Right atrium auricular region (tissue), 2 donors: ENCODE measurements at regions not wholly inside any gene's neighbourhood (a gene's known extent, or its start where the extent isn't known, plus 50 kb on each side); places are given as distances from the start of the nearest gene placed in this dataset.

ENCODE experiments used
- DNase-seq: peaks from one replicate; pipeline ENCODE4 v3.0.0-alpha.2; 2019; ENCODE audit warnings: low spot score
- H3K27ac ChIP-seq, 2 donors: fragments of 200-600 bp; sonication (generic); 1 replicate in 1 of 2; 2 replicates in 1 of 2; pipeline ENCODE4 v1.5.1; 2016 to 2019
- H3K27me3 ChIP-seq, 2 donors: fragments of 200-600 bp; sonication (generic); one replicate each; pipeline versions ENCODE4 v1.5.1 to v1.6.0; 2017 to 2019
- H3K36me3 ChIP-seq: fragments of 200-600 bp; sonication (generic); one replicate; pipeline ENCODE4 v1.5.1; 2016
- H3K4me1 ChIP-seq, 2 donors: fragments of 200-600 bp; sonication (generic); one replicate each; pipeline versions ENCODE4 v1.5.1 to v1.6.0; 2017 to 2019
- H3K4me3 ChIP-seq, 2 donors: fragments of 200-600 bp; sonication (generic); 1 replicate in 1 of 2; 2 replicates in 1 of 2; pipeline ENCODE4 v1.5.1; 2017 to 2019; ENCODE audit warnings: mild to moderate bottlenecking in 1 of 2, moderate library complexity in 1 of 2
- H3K9me3 ChIP-seq, 2 donors: fragments of 200-600 bp; sonication (generic); one replicate each; pipeline ENCODE4 v1.5.1; 2019
- CTCF ChIP-seq, 2 donors: fragments of 200-600 bp; sonication (generic); IDR thresholded peaks; one replicate each; pipeline ENCODE4 v1.5.1; 2019; ENCODE audit warnings: antibody characterized with exemption in 2 of 2

- no peaks in the 10 kb centered on the region for H3K9me3 ChIP-seq
- H3K4me3 ChIP-seq = no peak overlapping the region
- no peaks in the 10 kb centered on the region for H3K36me3 ChIP-seq
- no peak for TF ChIP-seq CTCF (IDR thresholded peaks at IDR 0.05)
- DNase-seq = no peak
- H3K27me3 ChIP-seq = no peaks in the 10 kb centered on the region
- H3K27ac ChIP-seq = no peak overlapping the region
- no peaks in the 10 kb centered on the region for H3K4me1 ChIP-seq
These were observed 103.3 kb downstream of the C1orf94 start for GRCh38 chr1:34279971-34280370.

- no peak for DNase-seq
- Histone ChIP-seq H3K27me3 (no peaks in the 10 kb centered on the region), H3K27ac (no peak overlapping the region), H3K9me3 (no peaks in the 10 kb centered on the region), H3K4me3 (no peak overlapping the region), H3K4me1 (no peaks in the 10 kb centered on the region), H3K36me3 (no peaks in the 10 kb centered on the region)
- no peak for TF ChIP-seq CTCF (IDR thresholded peaks at IDR 0.05)
These were observed 103.8 kb downstream of the C1orf94 start for GRCh38 chr1:34280509-34280908.

GRCh38 chr1:34283142-34283541 lies 106.4 kb downstream of the C1orf94 start:
- H3K27ac ChIP-seq = no peak overlapping the region
- no peaks in the 10 kb centered on the region for H3K9me3 ChIP-seq
- H3K4me3 ChIP-seq = no peak overlapping the region
- DNase-seq = no peak
- no peaks in the 10 kb centered on the region for H3K4me1 ChIP-seq
- TF ChIP-seq CTCF (IDR thresholded peaks at IDR 0.05) = no peak
- no peaks in the 10 kb centered on the region for H3K27me3 ChIP-seq
- H3K36me3 ChIP-seq = no peaks in the 10 kb centered on the region

GRCh38 chr1:34286511-34286910 lies 109.8 kb downstream of the C1orf94 start:
- no peak overlapping the region for H3K4me3 ChIP-seq
- no peaks in the 10 kb centered on the region for H3K27me3 ChIP-seq
- H3K9me3 ChIP-seq = no peaks in the 10 kb centered on the region
- no peaks in the 10 kb centered on the region for H3K4me1 ChIP-seq
- H3K27ac ChIP-seq = no peak overlapping the region
- H3K36me3 ChIP-seq = no peaks in the 10 kb centered on the region
- DNase-seq = no peak
- TF ChIP-seq CTCF (IDR thresholded peaks at IDR 0.05) = no peak

- H3K4me1 ChIP-seq = no peaks in the 10 kb centered on the region
- no peaks in the 10 kb centered on the region for H3K9me3 ChIP-seq
- no peaks in the 10 kb centered on the region for H3K36me3 ChIP-seq
- DNase-seq = no peak
- H3K27me3 ChIP-seq = no peaks in the 10 kb centered on the region
- no peak overlapping the region for H3K4me3 ChIP-seq
- TF ChIP-seq CTCF (IDR thresholded peaks at IDR 0.05) = no peak
- no peak overlapping the region for H3K27ac ChIP-seq
These were observed 114.1 kb downstream of the C1orf94 start for GRCh38 chr1:34290831-34291230.

- no peaks in the 10 kb centered on the region for H3K27me3 ChIP-seq
- H3K4me3 ChIP-seq = no peak overlapping the region
- no peaks in the 10 kb centered on the region for H3K4me1 ChIP-seq
- no peaks in the 10 kb centered on the region for H3K36me3 ChIP-seq
- TF ChIP-seq CTCF (IDR thresholded peaks at IDR 0.05) = no peak
- no peak for DNase-seq
- H3K9me3 ChIP-seq = no peaks in the 10 kb centered on the region
- H3K27ac ChIP-seq = no peak overlapping the region
These were observed 115.8 kb downstream of the C1orf94 start for GRCh38 chr1:34292472-34292871.
